Fibroblast of mammary gland (primary cell): ENCODE measurements at regions not wholly inside any gene's neighbourhood (a gene's known extent, or its start where the extent isn't known, plus 50 kb on each side); places are given as distances from the start of the nearest gene placed in this dataset.

Experiments used
- DNase-seq: peaks from one replicate; pipeline ENCODE4 v3.0.0-alpha.2; 2010; ENCODE audit warnings: low read depth
- H3K4me3 ChIP-seq: 2 replicates; pipeline ENCODE4 v1.5.1; 2011; ENCODE audit warnings: low read depth, mild to moderate bottlenecking, low read length, moderate library complexity; ENCODE audit not compliant: control insufficient read depth
- TF ChIP-seq, protein P1 (sequence below): conservative IDR thresholded peaks from 2 replicates; pipeline ENCODE4 v1.5.1; 2011; ENCODE audit warnings: low read depth, low read length, inconsistent platforms; ENCODE audit not compliant: control insufficient read depth, insufficient read depth

- no peak for DNase-seq
- H3K4me3 ChIP-seq, result no peak overlapping the region
- TF ChIP-seq, protein P1, sequence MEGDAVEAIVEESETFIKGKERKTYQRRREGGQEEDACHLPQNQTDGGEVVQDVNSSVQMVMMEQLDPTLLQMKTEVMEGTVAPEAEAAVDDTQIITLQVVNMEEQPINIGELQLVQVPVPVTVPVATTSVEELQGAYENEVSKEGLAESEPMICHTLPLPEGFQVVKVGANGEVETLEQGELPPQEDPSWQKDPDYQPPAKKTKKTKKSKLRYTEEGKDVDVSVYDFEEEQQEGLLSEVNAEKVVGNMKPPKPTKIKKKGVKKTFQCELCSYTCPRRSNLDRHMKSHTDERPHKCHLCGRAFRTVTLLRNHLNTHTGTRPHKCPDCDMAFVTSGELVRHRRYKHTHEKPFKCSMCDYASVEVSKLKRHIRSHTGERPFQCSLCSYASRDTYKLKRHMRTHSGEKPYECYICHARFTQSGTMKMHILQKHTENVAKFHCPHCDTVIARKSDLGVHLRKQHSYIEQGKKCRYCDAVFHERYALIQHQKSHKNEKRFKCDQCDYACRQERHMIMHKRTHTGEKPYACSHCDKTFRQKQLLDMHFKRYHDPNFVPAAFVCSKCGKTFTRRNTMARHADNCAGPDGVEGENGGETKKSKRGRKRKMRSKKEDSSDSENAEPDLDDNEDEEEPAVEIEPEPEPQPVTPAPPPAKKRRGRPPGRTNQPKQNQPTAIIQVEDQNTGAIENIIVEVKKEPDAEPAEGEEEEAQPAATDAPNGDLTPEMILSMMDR, result no peak
These were observed 128.6 kb upstream of the PARP11 start for GRCh38 chr12:4001841-4002240.

DNA sequence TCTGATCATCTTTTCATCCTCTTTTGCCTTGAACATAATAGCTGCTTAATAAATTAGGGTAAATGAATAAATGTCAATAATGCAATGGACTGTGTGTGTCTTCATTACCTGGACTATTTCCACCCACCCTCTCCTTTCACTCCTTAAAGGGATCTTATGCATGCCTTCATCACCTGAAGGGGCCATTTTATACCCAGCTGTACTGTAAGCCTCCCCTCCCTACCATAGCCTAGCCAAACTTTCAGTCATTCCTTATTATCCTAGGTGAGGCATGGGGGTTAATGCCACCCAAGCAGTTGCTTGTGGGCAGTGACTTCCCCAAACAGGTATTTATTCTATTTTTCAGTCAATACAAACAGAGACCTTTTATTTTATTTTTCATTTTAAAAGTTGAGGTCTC, 127.8 kb upstream of the PARP11 start:
- no peak for DNase-seq
- TF ChIP-seq, protein P1, result no peak
- H3K4me3 ChIP-seq, result no peak overlapping the region

DNA sequence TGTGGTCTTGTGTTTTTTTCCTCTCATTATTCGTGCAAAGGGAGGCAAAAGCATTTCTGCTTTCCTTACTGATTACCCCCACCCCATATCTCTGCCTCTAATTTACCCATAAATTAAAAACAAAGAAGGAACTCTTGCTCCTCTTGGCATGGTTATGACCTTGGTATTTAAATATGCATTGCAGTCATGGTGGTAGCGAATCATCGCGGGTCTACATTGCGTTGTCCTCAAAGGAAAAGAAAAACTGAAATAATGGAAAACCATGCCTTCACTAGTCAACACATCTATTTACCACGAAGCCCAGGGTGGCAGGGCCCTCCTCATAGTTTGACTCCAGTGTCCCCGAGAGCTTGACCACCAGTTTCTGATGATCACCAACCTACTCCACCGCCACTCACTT, 126.7 kb upstream of the PARP11 start:
- H3K4me3 ChIP-seq, result no peak overlapping the region

DNA sequence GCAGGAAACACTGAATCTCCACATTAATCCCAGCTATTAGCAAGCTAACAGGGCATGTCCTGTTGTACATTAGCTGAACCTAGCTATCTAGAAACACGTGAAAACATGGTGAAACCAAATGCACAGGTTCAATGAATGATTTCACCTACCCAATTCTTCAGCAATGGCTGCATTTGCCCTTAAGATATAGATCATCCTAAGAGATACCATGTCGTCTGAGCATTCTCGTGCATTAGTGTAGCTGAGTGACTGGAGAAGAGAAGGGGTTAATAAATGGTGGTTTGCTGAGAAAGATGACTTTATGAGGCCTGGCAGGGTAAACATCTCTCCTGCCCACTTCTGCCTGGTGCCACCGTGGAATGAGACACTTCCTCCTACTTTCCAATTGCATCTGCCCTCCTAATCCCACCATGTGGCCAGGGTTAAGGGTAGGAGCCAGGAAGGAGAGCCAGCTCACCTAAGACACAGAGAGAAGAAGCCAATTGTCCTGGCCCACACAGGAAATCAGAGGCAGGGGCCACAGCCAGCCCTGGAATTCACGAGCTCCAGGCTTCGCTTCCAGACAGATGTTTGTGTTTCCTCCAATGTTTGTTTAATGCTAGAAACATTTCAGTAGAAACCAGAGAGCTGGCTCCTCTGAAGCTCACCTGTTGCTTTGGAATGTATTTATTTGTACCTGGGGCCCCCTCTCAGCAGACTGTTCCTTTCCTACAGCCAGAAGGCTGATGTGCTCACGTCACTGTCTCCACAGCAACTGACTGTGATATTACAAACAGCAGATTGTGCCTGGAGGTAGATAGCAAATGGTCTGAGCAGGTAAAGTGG, 126.0 kb upstream of the PARP11 start:
- TF ChIP-seq, protein P1, result no peak
- DNase-seq, result no peak
- no peak overlapping the region for H3K4me3 ChIP-seq

More for the DNA sequence above, 126.7 kb upstream of the PARP11 start:
- TF ChIP-seq, protein P1, result no peak
- DNase-seq, result no peak

DNA sequence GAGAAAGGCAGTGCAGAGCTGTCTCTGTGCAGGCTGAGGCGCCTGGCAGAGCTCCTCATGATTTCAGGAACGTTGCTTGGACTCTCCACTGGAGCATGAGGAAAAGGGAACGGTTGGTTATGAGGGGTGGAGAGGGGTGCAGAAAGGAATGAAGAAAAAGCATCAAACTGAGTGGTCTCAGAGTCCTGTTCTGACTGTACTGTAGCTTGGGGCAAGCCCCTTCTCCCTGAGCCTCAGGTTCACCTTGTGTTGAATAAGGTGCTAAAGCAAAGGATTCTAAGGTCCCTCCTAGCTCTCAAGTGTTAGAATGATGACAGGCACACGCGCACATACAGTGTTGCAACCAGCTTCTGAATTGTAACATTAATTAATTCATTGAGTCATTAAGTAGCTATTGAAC, 125.2 kb upstream of the PARP11 start:
- DNase-seq, result no peak
- H3K4me3 ChIP-seq, result no peak overlapping the region
- TF ChIP-seq, protein P1, result no peak

- TF ChIP-seq, protein P1, result no peak
- no peak overlapping the region for H3K4me3 ChIP-seq
- DNase-seq, result no peak
These were observed 123.1 kb upstream of the PARP11 start for GRCh38 chr12:3996322-3996721.
